ENCODE measurements at regions not wholly inside any gene's neighbourhood (a gene's known extent, or its start where the extent isn't known, plus 50 kb on each side); places are given as distances from the start of the nearest gene placed in this dataset.

- Mint-ChIP-seq H3K9me3 (peaks cover 0 to 5% (median 0%) of the 10 kb centered on the region in 5 donors), H3K27ac (no peak overlapping the region), H3K4me1 (no peaks in the 10 kb centered on the region), H3K36me3 (peaks cover 0 to 11% (median 2%) of the 10 kb centered on the region in 3 donors), H3K4me3 (no peak overlapping the region), H3K27me3 (peaks cover 0 to 2% of the 10 kb centered on the region in 2 donors)
- H3K9me3 ChIP-seq (ENCODE audit: low read length), result no peaks in the 10 kb centered on the region
- POLR2A ChIA-PET, result no interaction called here
- CTCF ChIA-PET, result no interaction called here
- no peak overlapping the region for H3K4me3 ChIP-seq (ENCODE audit: low read length)
- DNase-seq, result no peak
- H3K27ac ChIP-seq (ENCODE audit: low read depth, low read length), result no peak overlapping the region
- H3K4me1 ChIP-seq (ENCODE audit: insufficient read depth, low read length), result no peaks in the 10 kb centered on the region
- H3K27me3 ChIP-seq (ENCODE audit: insufficient read depth, low read length, poor library complexity, severe bottlenecking), result no peaks in the 10 kb centered on the region
- H3K36me3 ChIP-seq (ENCODE audit: insufficient read depth, low read length), result no peaks in the 10 kb centered on the region
Observed at GRCh38 chr4:128381748-128382559, 94.3 kb upstream of the PGRMC2 start.

- ChIA-PET CTCF (no interaction called here), POLR2A (no interaction called here)
- Mint-ChIP-seq H3K27ac (peak overlapping the region in 1 of 8 donors; percentile 14), H3K4me1 (no peaks in the 10 kb centered on the region), H3K27me3 (peaks cover 0 to 2% of the 10 kb centered on the region in 2 donors), H3K36me3 (peaks cover 0 to 14% (median 4%) of the 10 kb centered on the region in 3 donors), H3K4me3 (no peak overlapping the region), H3K9me3 (peaks cover 2 to 11% (median 2%) of the 10 kb centered on the region in 5 donors)
- Histone ChIP-seq H3K9me3 (ENCODE audit: low read length) (no peaks in the 10 kb centered on the region), H3K4me1 (ENCODE audit: insufficient read depth, low read length) (no peaks in the 10 kb centered on the region), H3K27ac (ENCODE audit: low read depth, low read length) (no peak overlapping the region), H3K36me3 (ENCODE audit: insufficient read depth, low read length) (no peaks in the 10 kb centered on the region), H3K27me3 (ENCODE audit: insufficient read depth, low read length, poor library complexity, severe bottlenecking) (no peaks in the 10 kb centered on the region), H3K4me3 (ENCODE audit: low read length) (no peak overlapping the region)
- DNase-seq, result no peak
Observed at GRCh38 chr4:128380306-128380705, 92.7 kb upstream of the PGRMC2 start.

- DNase-seq, result no peak
- no peaks in the 10 kb centered on the region for H3K4me1 Mint-ChIP-seq
Observed at GRCh38 chr4:128379860-128380259, 92.2 kb upstream of the PGRMC2 start.

GRCh38 chr4:128378668-128379067 is 91.1 kb upstream of the PGRMC2 start:
- POLR2A ChIA-PET, result no interaction called here
- DNase-seq, result no peak
- H3K4me1 ChIP-seq (ENCODE audit: insufficient read depth, low read length), result no peaks in the 10 kb centered on the region
- Mint-ChIP-seq H3K27ac (no peak overlapping the region), H3K4me1 (no peaks in the 10 kb centered on the region), H3K9me3 (peaks cover 2 to 11% (median 2%) of the 10 kb centered on the region in 5 donors), H3K4me3 (no peak overlapping the region), H3K36me3 (peaks cover 0 to 14% (median 4%) of the 10 kb centered on the region in 3 donors), H3K27me3 (peaks cover 0 to 5% of the 10 kb centered on the region in 2 donors)
- no peak overlapping the region for H3K27ac ChIP-seq (ENCODE audit: low read depth, low read length)
- CTCF ChIA-PET, result no interaction called here
- H3K9me3 ChIP-seq (ENCODE audit: low read length), result no peaks in the 10 kb centered on the region
- H3K27me3 ChIP-seq (ENCODE audit: insufficient read depth, low read length, poor library complexity, severe bottlenecking), result no peaks in the 10 kb centered on the region
- H3K4me3 ChIP-seq (ENCODE audit: low read length), result no peak overlapping the region
- H3K36me3 ChIP-seq (ENCODE audit: insufficient read depth, low read length), result no peaks in the 10 kb centered on the region

More at GRCh38 chr4:128379860-128380259, 92.2 kb upstream of the PGRMC2 start:
- no peaks in the 10 kb centered on the region for H3K9me3 ChIP-seq (ENCODE audit: low read length)
- ChIA-PET CTCF (no interaction called here), POLR2A (no interaction called here)
- no peaks in the 10 kb centered on the region for H3K4me1 ChIP-seq (ENCODE audit: insufficient read depth, low read length)
- Mint-ChIP-seq H3K27ac (no peak overlapping the region), H3K27me3 (peaks cover 0 to 2% of the 10 kb centered on the region in 2 donors), H3K9me3 (peaks cover 2 to 11% (median 2%) of the 10 kb centered on the region in 5 donors), H3K36me3 (peaks cover 0 to 14% (median 4%) of the 10 kb centered on the region in 3 donors), H3K4me3 (no peak overlapping the region)
- no peak overlapping the region for H3K27ac ChIP-seq (ENCODE audit: low read depth, low read length)
- H3K4me3 ChIP-seq (ENCODE audit: low read length), result no peak overlapping the region
- no peaks in the 10 kb centered on the region for H3K36me3 ChIP-seq (ENCODE audit: insufficient read depth, low read length)
- no peaks in the 10 kb centered on the region for H3K27me3 ChIP-seq (ENCODE audit: insufficient read depth, low read length, poor library complexity, severe bottlenecking)

GRCh38 chr4:128376958-128377357 is 89.3 kb upstream of the PGRMC2 start:
- peaks cover 0 to 10% (median 4%) of the 10 kb centered on the region in 3 donors for H3K36me3 Mint-ChIP-seq
- H3K9me3 ChIP-seq (ENCODE audit: low read length), result no peaks in the 10 kb centered on the region
- H3K27me3 ChIP-seq (ENCODE audit: insufficient read depth, low read length, poor library complexity, severe bottlenecking), result no peaks in the 10 kb centered on the region
- DNase-seq, result no peak
- ChIA-PET POLR2A (no interaction called here), CTCF (no interaction called here)
- H3K27me3 Mint-ChIP-seq, result peaks cover 0 to 3% of the 10 kb centered on the region in 2 donors
- H3K4me3 Mint-ChIP-seq, result no peak overlapping the region
- H3K4me1 ChIP-seq (ENCODE audit: insufficient read depth, low read length), result no peaks in the 10 kb centered on the region
- H3K9me3 Mint-ChIP-seq, result peaks cover 2 to 11% (median 2%) of the 10 kb centered on the region in 5 donors
- H3K27ac Mint-ChIP-seq, result no peak overlapping the region
- no peak overlapping the region for H3K4me3 ChIP-seq (ENCODE audit: low read length)
- no peaks in the 10 kb centered on the region for H3K36me3 ChIP-seq (ENCODE audit: insufficient read depth, low read length)
- H3K4me1 Mint-ChIP-seq, result no peaks in the 10 kb centered on the region
- no peak overlapping the region for H3K27ac ChIP-seq (ENCODE audit: low read depth, low read length)

GRCh38 chr4:128376303-128376702 is 88.7 kb upstream of the PGRMC2 start:
- Mint-ChIP-seq H3K9me3 (peaks cover 2 to 11% (median 2%) of the 10 kb centered on the region in 5 donors), H3K27ac (peak overlapping the region in 1 of 8 donors; percentile 80), H3K4me3 (no peak overlapping the region), H3K27me3 (peaks cover 0 to 3% of the 10 kb centered on the region in 2 donors), H3K36me3 (peaks cover 0 to 10% (median 4%) of the 10 kb centered on the region in 3 donors), H3K4me1 (no peaks in the 10 kb centered on the region)
- no peak overlapping the region for H3K4me3 ChIP-seq (ENCODE audit: low read length)
- H3K9me3 ChIP-seq (ENCODE audit: low read length), result no peaks in the 10 kb centered on the region
- H3K36me3 ChIP-seq (ENCODE audit: insufficient read depth, low read length), result no peaks in the 10 kb centered on the region
- no peak overlapping the region for H3K27ac ChIP-seq (ENCODE audit: low read depth, low read length)
- H3K27me3 ChIP-seq (ENCODE audit: insufficient read depth, low read length, poor library complexity, severe bottlenecking), result no peaks in the 10 kb centered on the region
- no peak for DNase-seq
- ChIA-PET CTCF (no interaction called here), POLR2A (no interaction called here)
- H3K4me1 ChIP-seq (ENCODE audit: insufficient read depth, low read length), result no peaks in the 10 kb centered on the region

- H3K4me3 Mint-ChIP-seq, result no peak overlapping the region
Observed at GRCh38 chr4:128373628-128374027, 86.0 kb upstream of the PGRMC2 start.

GRCh38 chr4:128371876-128372275 is 84.3 kb upstream of the PGRMC2 start:
- CTCF ChIA-PET, result no interaction called here

More at GRCh38 chr4:128373628-128374027, 86.0 kb upstream of the PGRMC2 start:
- ChIA-PET CTCF (no interaction called here), POLR2A (no interaction called here)
- no peak overlapping the region for H3K27ac ChIP-seq (ENCODE audit: low read depth, low read length)
- Mint-ChIP-seq H3K27ac (no peak overlapping the region), H3K36me3 (peaks cover 0 to 10% (median 4%) of the 10 kb centered on the region in 3 donors), H3K9me3 (peaks cover 2 to 11% (median 3%) of the 10 kb centered on the region in 5 donors), H3K27me3 (peaks cover 0 to 3% of the 10 kb centered on the region in 2 donors), H3K4me1 (no peaks in the 10 kb centered on the region)
- DNase-seq, result no peak
- H3K36me3 ChIP-seq (ENCODE audit: insufficient read depth, low read length), result no peaks in the 10 kb centered on the region
- no peaks in the 10 kb centered on the region for H3K9me3 ChIP-seq (ENCODE audit: low read length)
- H3K4me3 ChIP-seq (ENCODE audit: low read length), result no peak overlapping the region
- H3K27me3 ChIP-seq (ENCODE audit: insufficient read depth, low read length, poor library complexity, severe bottlenecking), result no peaks in the 10 kb centered on the region
- H3K4me1 ChIP-seq (ENCODE audit: insufficient read depth, low read length), result no peaks in the 10 kb centered on the region

More at GRCh38 chr4:128371876-128372275, 84.3 kb upstream of the PGRMC2 start:
- H3K9me3 Mint-ChIP-seq, result peaks cover 2 to 6% (median 3%) of the 10 kb centered on the region in 5 donors
- POLR2A ChIA-PET, result no interaction called here
- H3K27me3 ChIP-seq (ENCODE audit: insufficient read depth, low read length, poor library complexity, severe bottlenecking), result no peaks in the 10 kb centered on the region
- no peaks in the 10 kb centered on the region for H3K4me1 Mint-ChIP-seq
- H3K27ac Mint-ChIP-seq, result no peak overlapping the region
- no peak overlapping the region for H3K27ac ChIP-seq (ENCODE audit: low read depth, low read length)
- no peaks in the 10 kb centered on the region for H3K36me3 ChIP-seq (ENCODE audit: insufficient read depth, low read length)
- H3K4me1 ChIP-seq (ENCODE audit: insufficient read depth, low read length), result no peaks in the 10 kb centered on the region
- DNase-seq, result no peak
- H3K36me3 Mint-ChIP-seq, result peaks cover 0 to 3% (median 2%) of the 10 kb centered on the region in 3 donors
- no peak overlapping the region for H3K4me3 ChIP-seq (ENCODE audit: low read length)
- no peaks in the 10 kb centered on the region for H3K9me3 ChIP-seq (ENCODE audit: low read length)
- H3K4me3 Mint-ChIP-seq, result no peak overlapping the region
- peaks cover 0 to 3% of the 10 kb centered on the region in 2 donors for H3K27me3 Mint-ChIP-seq
